Fibroblast of skin of left quadriceps (primary cell): ENCODE measurements at regions not wholly inside any gene's neighbourhood (a gene's known extent, or its start where the extent isn't known, plus 50 kb on each side); places are given as distances from the start of the nearest gene placed in this dataset.

ENCODE experiments used
- DNase-seq, 2 experiments: peaks; one replicate each; pipeline ENCODE4 v3.0.0-alpha.2; 2013; ENCODE audit warnings: low read depth in 2 of 2

DNA sequence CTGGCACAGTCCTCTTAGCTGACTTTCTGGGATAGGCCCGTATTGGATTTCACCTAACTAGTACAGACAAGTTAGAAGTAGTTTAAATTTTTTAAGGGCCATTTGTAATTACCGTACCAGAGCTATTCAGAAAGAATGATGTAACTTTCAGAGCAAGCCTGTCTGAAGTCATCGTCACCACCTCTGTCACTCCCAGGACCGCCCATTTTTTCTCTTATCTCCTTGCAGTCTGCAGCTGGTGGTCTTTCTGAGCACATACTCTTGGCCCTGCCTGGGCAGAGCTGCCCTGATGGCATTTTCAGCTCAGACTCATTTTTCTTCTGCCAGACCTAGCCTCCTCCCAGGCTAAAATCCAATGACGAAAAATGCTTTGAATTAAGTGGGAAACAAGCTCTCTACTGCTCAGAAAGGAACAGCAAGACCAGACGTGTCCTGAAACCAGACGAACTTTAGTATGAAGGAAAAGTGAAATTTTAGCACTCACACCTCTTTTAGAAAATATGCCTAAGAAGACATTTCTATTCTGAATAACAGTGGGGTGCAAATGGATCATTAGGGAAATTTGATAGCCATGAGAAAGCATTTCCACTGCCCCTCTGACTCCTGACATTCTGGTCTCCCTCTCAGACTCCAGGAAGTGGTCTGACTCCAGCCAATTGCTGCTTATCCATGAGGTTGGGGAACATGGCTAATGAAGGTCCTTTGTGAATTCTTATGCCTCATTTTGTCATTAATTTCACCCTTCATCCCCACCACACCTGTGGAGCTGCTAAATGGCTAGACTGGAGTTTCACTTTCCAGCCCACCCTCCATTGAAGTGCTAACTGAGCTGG lies 162.4 kb upstream of the GYPA start:
- no peak for DNase-seq

DNA sequence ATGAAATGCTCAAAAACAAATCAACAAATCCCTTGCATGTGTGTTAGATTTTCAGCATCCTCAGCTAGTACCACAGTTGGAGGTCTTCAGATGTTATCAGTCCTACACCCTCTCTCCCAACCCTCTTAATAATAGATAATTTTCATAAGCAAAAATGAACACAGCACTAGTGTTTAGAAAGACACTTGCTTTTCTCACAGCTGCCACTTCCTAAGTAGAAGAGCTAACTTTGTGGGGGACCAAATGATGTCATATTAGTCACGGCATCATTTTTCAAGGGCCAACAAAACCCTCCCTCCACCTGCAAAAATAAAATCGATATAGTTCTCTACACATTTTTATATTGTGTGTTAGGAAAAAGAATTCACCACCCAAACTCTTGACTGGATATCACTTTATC lies 163.5 kb upstream of the GYPA start:
- no peak for DNase-seq

DNA sequence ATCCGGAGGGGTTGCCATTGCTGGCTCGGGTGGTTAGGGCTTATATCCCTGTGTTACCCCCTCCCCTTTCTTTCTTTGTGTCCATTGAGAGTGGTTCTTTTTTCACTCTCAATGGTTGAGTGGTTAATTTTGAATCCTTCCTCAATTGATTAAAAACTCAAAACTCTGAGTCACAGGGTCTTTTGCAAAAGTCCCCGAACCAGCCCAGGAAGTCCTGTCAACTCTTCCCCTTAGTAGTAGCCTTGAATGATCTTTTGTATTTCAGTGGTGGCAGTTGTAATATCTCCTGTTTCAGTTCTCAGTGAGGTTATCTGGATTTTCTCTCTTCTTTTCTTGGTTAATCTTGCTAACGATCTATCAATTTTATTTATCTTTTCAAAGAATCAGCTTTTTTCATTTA lies 170.0 kb upstream of the GYPA start:
- DNase-seq, result no peak

DNA sequence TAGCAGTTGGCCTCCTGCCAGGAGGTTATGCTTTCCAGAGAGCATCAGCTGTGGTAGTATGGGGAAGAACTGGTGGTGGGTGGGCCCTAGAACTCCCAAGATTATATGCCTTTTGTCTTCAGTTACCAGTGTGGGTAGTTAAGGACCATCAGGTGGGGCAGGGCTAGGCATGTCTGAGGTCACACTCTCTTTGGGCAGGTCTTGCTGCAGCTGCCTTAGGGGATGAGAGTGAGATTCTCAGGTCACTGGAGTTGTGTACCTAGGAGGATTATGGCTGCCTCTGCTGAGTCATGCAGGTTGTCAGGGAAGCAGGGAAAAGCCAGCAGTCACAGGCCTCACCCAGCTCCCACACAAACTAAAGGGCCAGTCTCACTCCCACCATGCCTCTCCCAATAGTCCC lies 172.9 kb upstream of the GYPA start:
- DNase-seq, result no peak

DNA sequence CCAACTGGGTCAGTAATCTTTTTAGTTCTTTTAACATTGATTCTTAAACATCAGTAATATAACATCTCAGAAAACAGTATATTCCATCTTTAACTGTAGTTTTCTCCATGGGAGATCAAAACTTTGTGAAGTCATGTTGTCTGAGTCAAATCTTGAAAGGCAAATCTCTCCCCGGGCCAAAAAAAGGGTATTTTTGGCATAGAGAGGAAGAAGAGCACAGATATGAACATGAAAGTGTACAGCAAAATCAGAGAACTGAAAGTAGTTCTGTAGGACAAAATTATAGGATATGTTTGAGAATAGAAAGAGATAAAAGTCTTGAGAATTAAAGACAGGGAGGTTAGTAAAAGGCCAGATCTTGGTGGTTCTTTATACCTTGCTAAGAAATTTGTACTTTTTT lies 176.4 kb upstream of the GYPA start:
- no peak for DNase-seq

DNA sequence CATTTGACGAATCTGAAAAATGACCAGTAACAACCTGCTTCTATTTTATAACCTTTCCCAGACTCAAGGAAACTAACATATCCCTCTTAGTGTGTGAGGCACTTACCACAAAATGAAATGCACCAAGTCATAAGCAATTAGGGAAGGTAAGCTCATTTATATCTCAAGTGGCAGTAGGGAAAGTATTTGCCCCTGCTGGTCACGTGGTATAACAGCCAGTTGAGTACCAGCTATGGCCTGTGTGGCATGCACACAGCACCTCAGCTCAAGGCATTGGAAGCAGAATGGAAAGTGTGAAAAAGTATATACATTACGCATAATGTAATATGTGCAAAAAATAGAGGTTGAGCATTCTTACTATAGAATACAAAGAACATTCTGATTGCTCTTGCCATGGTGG lies 178.3 kb upstream of the GYPA start:
- DNase-seq, result no peak

DNA sequence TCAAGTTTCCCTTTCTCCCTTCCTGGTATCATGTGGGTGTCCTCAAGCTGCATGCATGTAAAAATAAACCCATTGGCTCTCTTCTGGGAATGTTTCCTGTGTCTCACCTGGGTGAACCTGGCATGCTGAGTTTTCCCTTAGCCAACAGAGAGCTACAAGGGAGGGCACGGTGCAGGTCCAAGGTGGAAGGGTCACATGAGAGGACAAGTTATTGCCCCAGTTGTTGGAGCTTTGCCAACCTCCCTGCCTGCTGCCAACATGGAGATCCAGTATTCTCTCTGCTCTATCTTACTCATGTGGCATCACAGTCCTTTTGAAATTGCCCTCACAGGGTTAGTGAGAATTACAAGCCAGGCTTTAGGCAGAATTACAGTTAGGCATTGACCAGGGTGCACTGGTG lies 196.1 kb upstream of the GYPA start:
- DNase-seq, result no peak

DNA sequence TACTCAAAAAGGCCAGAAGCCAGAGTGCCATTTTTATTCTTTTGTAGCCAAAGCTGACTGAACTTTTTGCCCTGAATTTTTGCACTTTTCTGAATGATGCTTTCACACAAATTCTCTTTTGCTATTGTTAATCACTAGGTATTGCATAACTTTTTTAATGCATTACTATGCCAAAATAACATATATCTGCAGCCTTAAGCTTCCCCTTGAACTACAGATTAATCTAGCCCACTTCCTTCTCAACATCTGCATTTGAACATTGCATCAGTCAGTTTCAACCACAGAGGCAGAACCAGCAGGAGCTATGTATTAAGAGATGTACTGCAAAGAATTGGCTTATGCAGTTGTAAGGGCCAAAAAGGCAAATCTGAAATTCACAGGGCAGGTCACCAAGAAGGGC lies 197.6 kb upstream of the GYPA start:
- DNase-seq, result peak; percentile 51 to 52

DNA sequence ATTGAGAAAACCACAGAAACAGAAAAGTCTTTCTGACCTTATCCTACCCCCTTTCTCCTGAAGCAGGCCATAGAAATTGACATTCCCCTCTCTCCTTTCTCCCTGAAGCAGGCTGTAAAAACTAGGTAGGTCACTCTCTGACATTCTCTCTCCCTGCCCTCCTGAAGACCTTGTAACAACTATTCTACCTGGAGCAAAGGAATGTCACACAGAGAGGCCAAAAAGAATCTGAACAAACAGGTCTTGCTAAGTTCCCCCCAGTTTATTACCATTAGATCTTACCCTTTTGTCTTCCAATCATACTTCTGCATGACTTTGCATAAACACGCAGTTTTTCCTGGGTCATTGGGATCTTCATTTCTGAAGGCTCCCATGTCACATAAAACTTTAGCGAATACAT lies 198.3 kb upstream of the GYPA start:
- DNase-seq, result no peak

DNA sequence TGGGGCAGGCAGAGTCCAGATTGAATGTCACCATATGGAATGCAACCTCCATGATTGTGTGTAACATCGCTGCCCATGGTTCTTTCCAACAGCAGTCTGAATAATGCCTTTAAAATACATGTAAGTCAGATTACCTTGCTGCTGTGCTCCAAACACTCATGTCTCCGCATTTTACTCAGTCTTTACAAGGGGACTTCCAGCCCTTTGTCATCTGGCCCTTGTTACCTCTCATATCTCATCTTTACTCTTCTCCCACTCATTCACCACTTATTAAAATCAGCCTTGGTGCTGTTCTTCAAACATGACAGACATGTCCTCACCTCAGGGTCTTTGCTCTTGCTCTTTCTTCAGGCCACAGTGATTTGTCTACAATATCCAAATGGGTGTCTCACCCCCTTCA lies 200.4 kb upstream of the GYPA start:
- no peak for DNase-seq

DNA sequence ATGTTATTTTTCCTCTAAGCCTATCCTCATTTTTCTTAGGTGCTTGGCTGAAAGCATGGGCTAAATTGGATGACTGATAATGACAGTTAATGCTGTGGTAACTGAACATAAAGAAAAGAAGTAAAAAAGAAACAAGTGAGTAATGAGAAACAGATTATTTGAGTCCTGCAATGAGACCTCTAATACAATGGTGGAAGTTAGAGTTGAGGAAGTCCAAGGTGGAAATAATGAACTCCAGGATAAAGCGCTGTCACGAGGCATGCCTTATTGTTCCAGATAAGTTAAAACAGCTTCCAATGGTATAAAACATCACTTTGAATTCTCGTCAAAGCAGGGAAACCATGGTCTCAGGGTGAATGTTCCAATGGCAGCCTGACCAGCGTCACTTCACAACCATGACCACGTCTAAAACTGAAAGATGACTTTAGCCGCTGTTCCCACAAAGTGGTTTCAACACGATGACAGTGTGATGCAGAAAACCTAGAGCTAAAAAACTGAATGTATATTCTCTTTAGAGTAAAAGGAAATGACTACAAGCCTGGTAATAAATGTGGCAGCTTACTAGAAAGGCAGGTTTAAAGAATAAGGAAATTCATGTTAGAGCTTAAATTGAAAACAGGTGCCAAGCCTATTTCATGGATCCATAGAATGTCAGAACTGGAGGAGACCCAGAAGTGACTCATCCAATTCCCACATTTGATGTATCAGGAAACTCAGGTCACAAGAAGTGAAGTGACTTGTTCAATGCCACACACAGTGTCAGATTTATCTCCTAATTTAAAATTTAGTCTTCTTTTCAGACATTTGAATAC lies 202.6 kb upstream of the GYPA start:
- peak; percentile 80 to 82 for DNase-seq

DNA sequence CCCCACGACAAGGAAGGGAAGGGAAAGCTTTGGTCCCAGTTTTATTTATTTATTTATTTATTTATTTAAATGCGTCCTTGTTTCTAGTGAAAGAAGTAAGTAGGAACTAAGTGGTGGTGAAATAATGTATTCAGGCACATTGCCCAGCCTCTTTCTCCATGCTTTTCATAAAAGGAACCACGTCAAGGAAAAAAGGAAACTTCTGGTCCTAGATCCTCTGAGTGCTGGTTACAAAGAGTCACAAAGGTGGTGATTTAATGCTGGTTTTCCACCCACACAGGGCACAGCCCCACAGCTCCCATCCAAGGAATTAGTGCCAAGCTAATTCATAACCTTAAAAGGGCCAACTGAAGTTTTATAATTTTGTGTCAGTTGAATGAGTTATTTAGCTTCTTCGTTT lies 206.6 kb upstream of the GYPA start:
- DNase-seq, result no peak

DNA sequence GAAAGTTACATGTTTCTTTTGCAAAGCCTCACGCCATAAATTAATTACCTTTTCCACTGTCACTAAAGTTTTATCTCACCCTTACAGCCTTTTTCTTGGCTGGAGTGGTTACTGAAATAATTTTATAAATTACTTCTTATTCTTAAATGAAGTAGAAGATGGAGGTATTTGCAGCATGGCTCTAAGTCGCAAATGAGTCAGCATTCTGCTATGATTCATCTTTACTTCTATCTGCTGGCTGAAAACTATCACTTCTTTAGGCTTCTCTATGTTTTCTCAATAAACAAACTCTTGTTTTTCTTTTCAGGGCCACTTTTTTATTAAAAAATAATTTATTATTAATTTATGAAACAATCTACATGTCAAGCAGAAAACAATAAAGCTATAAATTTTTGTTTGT lies 210.2 kb upstream of the GYPA start:
- DNase-seq, result peak in 1 of 2 experiments; percentile 16

DNA sequence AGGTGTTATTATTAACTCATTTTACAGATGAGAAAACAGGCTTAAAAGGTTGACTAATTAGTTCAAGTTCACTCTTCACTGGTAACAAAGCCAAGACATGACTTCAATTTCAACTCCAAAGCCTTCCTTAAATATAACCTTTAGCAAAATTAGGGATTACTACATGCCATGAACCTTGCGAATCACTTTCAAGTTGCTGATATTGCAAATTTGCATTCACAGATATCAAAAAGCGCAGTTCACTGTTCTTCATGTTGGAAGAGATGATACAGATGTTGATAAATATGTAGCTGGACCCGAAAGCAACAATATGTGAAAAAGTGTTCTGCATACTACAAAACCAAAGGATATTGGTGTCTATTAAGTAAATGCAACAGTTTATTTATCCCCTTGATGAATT lies 210.8 kb upstream of the GYPA start:
- no peak for DNase-seq

DNA sequence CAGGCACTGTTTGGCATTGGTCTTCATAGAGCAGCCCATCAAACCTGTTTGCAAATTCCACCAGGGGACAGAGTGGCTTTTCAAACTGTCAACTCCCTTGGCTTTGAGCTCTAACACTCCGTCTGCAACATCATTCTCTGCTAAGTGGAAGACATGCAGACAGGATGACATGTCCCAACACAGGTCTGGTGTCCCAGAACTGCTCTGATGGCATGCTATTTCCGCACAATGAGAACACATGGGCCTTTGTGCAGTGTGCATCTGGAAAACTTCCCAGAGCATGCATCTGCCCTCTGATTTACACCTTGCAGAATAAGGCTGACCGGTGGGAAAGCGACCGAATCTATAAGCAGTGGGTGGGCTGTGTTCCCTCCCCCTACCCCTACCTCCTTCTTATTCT lies 212.8 kb upstream of the GYPA start:
- DNase-seq, result no peak

DNA sequence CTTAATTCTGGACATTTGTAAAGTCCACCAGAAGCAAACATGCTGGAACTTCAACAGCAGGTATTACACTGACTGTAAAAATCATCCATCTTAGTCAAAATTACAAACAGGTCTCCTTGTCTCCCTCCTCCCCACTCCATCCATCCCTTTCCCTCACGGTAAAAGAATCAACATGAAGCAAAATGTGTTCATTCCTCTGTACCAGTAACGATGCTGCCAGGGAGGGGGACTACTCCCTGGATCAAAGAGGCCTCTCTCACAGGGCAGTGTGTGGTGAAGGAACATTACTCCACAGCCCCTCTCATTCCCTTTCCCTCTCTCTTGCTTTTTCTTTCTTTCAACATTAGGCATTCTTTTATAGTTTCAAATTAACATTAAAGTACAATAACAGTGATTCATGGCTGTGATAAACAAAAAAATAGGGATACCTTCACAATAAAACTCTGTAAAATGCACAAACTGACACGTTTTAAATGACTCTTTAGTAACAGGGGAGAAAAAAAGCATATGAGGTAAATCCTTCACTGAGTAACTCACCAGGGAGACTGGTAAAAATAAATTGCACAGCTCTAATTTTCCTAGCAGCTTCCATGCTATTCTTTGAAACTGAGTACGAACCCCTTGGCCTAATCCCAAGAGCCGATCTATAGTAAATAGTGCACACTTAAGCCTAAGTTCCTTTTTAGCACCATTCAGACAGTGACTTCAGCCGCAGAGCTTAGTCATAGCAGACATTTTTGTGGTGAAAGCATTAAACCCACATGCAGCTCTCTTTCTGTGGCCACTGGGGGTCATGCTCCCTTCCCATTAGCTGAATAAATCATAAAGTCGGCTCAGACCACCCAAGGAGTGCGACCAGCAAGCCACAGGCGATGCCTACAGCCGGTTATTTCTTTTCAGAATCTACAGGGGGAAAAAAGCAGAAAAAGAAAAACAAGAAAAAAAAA lies 215.6 kb upstream of the GYPA start:
- DNase-seq, result peak; percentile 98 to 99

DNA sequence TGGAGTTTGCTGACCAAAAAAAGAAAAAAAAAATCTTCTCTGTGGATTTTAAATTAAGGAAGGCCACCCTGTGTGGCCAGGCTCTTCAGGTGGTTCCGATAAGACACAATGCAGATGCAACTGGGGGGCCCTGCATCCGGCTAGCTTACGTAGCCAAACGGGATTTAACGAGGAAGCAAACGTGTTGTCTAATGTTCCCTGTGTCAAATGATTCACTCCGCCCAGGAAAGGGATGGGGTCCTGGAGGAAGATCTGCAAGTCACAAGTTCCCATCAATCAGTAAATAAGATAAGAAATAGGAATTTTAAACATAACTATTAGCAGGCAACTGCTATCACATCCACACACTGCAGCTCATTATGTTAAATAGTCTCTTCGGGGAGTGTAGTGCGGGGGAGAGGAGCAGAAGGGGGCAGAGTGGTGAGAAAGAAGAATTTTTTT lies 216.4 kb upstream of the GYPA start:
- no peak for DNase-seq

DNA sequence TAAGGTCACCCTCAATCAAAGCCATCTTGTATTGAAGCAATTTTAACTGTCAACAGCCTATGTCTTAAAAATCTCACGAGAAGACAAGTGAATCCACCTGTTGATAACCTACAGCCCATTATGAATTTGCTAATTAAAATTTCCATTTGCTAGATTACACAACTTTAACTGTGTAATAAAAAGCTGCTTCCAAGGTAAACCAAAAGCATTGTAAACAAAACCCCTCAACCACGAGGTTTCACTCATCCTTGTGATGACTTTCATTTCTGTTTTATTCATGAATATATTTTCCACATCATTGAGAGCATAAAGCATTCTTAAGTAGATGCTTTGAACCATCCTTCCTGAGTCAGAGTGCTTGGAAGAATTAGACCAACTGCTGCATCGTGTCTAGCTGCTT lies 217.5 kb upstream of the GYPA start:
- no peak for DNase-seq

DNA sequence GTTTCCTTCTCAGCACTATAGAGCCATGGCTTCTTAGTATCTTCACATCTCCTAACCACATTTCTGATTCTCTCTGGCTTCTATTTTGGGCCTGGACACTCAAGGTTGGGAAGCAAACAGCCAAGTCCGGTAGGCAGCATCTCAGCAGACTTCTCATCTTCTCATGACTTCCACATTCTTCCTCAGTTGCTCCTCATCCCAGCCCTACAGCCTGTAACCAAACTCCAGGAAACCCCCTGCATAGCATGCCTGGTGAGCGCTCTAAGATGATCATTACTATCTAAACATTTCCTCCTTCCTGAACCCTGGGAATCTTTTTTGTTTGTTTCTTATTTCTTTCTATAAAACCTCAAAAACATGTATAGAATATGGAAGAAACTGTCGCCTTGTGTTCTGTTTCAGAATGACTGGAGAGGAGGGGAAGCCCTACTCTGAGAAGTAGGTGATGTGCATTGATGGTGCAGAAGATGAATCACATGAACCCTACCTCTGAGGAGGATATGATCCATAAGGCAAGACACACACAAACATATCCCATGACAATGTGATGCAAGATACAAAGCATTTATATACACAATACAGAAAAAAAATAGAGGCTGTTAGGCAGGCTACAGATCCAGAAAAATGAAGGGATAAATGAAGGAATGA lies 219.8 kb upstream of the GYPA start:
- DNase-seq, result no peak

DNA sequence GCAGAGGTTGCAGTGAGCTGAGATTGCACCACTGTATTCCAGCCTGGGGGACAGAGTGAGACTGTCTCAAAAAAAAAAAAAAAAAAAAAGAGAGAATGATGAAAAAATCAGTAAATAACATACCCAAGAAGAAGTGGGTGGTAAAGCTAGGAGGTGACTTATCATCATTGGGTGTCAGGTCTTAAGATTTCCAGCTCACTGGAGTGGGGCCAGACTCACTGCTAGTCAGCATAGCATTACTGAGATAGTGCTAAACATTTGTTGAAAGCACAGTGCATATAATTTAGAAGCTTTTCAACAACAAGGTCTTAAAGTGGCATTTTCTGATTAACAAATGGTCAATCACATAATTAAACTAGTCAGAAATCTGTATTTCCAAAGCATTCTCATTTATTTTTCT lies 221.8 kb upstream of the GYPA start:
- no peak for DNase-seq

DNA sequence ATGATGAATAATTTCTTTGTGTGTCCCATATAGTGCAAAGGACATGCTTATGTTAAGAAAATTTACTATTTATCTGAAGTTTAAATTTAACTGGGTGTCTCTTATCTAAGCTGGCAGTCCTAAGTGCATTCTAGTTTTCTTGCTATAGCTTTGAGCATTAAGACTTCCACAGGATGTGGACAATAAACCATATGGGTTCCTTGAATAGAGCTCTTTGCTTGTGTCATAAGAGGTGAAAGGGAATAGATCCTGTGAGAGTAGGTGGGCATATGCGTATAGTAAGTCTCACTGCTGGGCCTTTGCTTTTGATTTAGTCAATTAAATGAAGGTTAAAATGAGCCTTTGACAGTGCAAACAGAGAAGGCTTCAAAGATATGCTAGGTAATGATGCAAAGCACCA lies 223.4 kb upstream of the GYPA start:
- no peak for DNase-seq

DNA sequence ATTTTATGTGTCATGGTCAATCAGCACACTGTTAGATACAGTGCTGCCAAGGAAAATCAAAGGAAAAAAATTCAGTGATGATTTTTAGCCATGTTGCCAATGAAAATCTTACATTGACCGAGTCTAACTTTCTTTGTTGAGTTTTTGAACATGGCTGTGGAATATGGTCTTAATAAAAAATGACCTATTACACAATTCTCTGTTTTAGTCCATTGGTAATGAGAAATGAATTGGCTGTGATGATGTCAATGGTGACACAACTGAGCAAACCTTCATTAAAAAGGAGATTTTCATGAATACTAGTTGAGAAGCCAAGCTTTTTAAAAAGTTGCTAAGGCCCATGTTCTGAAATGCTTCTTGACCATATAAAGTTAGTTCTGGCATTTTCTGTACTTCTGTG lies 225.9 kb upstream of the GYPA start:
- no peak for DNase-seq
